ENCODE measurements at regions not wholly inside any gene's neighbourhood (a gene's known extent, or its start where the extent isn't known, plus 50 kb on each side); places are given as distances from the start of the nearest gene placed in this dataset.

DNA sequence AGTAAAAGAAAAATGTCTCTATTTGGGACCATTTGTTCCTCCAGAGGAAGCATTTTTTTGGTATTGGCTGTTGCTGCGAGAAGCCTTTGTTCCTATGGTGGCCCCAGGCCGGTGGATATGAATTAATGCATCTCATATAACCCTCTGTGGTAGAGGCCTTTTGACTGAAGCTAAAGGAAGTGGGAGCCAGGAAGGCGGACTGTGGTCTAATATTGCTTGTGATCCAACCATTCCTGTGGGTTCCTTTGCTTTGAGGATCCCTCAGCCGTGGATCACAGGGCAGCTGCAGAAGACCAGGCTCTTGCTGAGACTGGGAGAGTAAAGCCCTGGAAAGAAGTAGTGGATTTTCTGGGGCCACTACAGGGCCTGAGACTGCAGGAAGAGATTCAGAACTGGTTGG is 68.3 kb upstream of the NAV2 start:
- TF ChIP-seq, protein P1, sequence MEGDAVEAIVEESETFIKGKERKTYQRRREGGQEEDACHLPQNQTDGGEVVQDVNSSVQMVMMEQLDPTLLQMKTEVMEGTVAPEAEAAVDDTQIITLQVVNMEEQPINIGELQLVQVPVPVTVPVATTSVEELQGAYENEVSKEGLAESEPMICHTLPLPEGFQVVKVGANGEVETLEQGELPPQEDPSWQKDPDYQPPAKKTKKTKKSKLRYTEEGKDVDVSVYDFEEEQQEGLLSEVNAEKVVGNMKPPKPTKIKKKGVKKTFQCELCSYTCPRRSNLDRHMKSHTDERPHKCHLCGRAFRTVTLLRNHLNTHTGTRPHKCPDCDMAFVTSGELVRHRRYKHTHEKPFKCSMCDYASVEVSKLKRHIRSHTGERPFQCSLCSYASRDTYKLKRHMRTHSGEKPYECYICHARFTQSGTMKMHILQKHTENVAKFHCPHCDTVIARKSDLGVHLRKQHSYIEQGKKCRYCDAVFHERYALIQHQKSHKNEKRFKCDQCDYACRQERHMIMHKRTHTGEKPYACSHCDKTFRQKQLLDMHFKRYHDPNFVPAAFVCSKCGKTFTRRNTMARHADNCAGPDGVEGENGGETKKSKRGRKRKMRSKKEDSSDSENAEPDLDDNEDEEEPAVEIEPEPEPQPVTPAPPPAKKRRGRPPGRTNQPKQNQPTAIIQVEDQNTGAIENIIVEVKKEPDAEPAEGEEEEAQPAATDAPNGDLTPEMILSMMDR (IDR thresholded peaks at IDR 0.05), result no peak
- no peak for TF ChIP-seq POLR2A (IDR thresholded peaks at IDR 0.05)
